ENCODE measurements at regions not wholly inside any gene's neighbourhood (a gene's known extent, or its start where the extent isn't known, plus 50 kb on each side); places are given as distances from the start of the nearest gene placed in this dataset.

- no peaks in the 10 kb centered on the region for H3K27me3 ChIP-seq (ENCODE audit: control insufficient read depth in 2 of 2, insufficient read depth in 1 of 2, low read length in 1 of 2)
- no peak overlapping the region for H3K27ac ChIP-seq (ENCODE audit: low read depth in 1 of 2, low read length in 1 of 2)
- DNase-seq (ENCODE audit: low read depth in 6 of 9, low spot score in 9 of 9), result no peak
- H3K9me3 ChIP-seq (ENCODE audit: control insufficient read depth in 2 of 2, insufficient read depth in 1 of 2, low read length in 1 of 2), result no peaks in the 10 kb centered on the region
- H3K36me3 ChIP-seq (ENCODE audit: control insufficient read depth in 2 of 2, insufficient read depth in 2 of 2, low read length in 1 of 2), result no peaks in the 10 kb centered on the region
- peaks cover 17 to 44% of the 10 kb centered on the region in 2 donors for H3K4me1 ChIP-seq (ENCODE audit: control insufficient read depth in 2 of 2, insufficient read depth in 2 of 2, low read length in 2 of 2)
- 95% methylated on average over 6 of the region's 6 CpGs for WGBS
- no peak overlapping the region for H3K4me3 ChIP-seq (ENCODE audit: low read length in 2 of 2)
These were observed 138.5 kb upstream of the LGALSL start for GRCh38 chr2:64315291-64315960.

- Histone ChIP-seq H3K27ac (ENCODE audit: low read depth in 1 of 2, low read length in 1 of 2) (peak overlapping the region in 1 of 2 donors; percentile 70), H3K4me1 (ENCODE audit: control insufficient read depth in 2 of 2, insufficient read depth in 2 of 2, low read length in 2 of 2) (peaks cover 17 to 26% of the 10 kb centered on the region in 2 donors), H3K4me3 (ENCODE audit: low read length in 2 of 2) (no peak overlapping the region), H3K36me3 (ENCODE audit: control insufficient read depth in 2 of 2, insufficient read depth in 2 of 2, low read length in 1 of 2) (no peaks in the 10 kb centered on the region), H3K27me3 (ENCODE audit: control insufficient read depth in 2 of 2, insufficient read depth in 1 of 2, low read length in 1 of 2) (no peaks in the 10 kb centered on the region), H3K9me3 (ENCODE audit: control insufficient read depth in 2 of 2, insufficient read depth in 1 of 2, low read length in 1 of 2) (no peaks in the 10 kb centered on the region)
- peak in 3 of 9 donors; percentile 32 to 66 (median 34) for DNase-seq (ENCODE audit: low read depth in 6 of 9, low spot score in 9 of 9)
- WGBS, result 98% methylated on average over 2 of the region's 2 CpGs
These were observed 136.1 kb upstream of the LGALSL start for GRCh38 chr2:64317707-64318475.

- no peaks in the 10 kb centered on the region for H3K9me3 ChIP-seq (ENCODE audit: control insufficient read depth in 2 of 2, insufficient read depth in 1 of 2, low read length in 1 of 2)
- H3K36me3 ChIP-seq (ENCODE audit: control insufficient read depth in 2 of 2, insufficient read depth in 2 of 2, low read length in 1 of 2), result no peaks in the 10 kb centered on the region
- no peak for DNase-seq (ENCODE audit: low read depth in 6 of 9, low spot score in 9 of 9)
- no peak overlapping the region for H3K4me3 ChIP-seq (ENCODE audit: low read length in 2 of 2)
- no peaks in the 10 kb centered on the region for H3K27me3 ChIP-seq (ENCODE audit: control insufficient read depth in 2 of 2, insufficient read depth in 1 of 2, low read length in 1 of 2)
- 98% methylated on average over 1 of the region's 1 CpG for WGBS
- H3K27ac ChIP-seq (ENCODE audit: low read depth in 1 of 2, low read length in 1 of 2), result no peak overlapping the region
- H3K4me1 ChIP-seq (ENCODE audit: control insufficient read depth in 2 of 2, insufficient read depth in 2 of 2, low read length in 2 of 2), result peaks cover 17 to 24% of the 10 kb centered on the region in 2 donors
These were observed 135.6 kb upstream of the LGALSL start for GRCh38 chr2:64318476-64318748.

GRCh38 chr2:64319896-64320295, 134.1 kb upstream of the LGALSL start:
- no peak for DNase-seq (ENCODE audit: low read depth in 6 of 9, low spot score in 9 of 9)
- Histone ChIP-seq H3K36me3 (ENCODE audit: control insufficient read depth in 2 of 2, insufficient read depth in 2 of 2, low read length in 1 of 2) (no peaks in the 10 kb centered on the region), H3K27ac (ENCODE audit: low read depth in 1 of 2, low read length in 1 of 2) (no peak overlapping the region), H3K9me3 (ENCODE audit: control insufficient read depth in 2 of 2, insufficient read depth in 1 of 2, low read length in 1 of 2) (no peaks in the 10 kb centered on the region), H3K4me1 (ENCODE audit: control insufficient read depth in 2 of 2, insufficient read depth in 2 of 2, low read length in 2 of 2) (peaks cover 20 to 23% of the 10 kb centered on the region in 2 donors), H3K4me3 (ENCODE audit: low read length in 2 of 2) (no peak overlapping the region), H3K27me3 (ENCODE audit: control insufficient read depth in 2 of 2, insufficient read depth in 1 of 2, low read length in 1 of 2) (no peaks in the 10 kb centered on the region)
- 75% methylated on average over 3 of the region's 3 CpGs for WGBS

GRCh38 chr2:64322433-64322832, 131.5 kb upstream of the LGALSL start:
- peaks cover 22 to 34% of the 10 kb centered on the region in 2 donors for H3K4me1 ChIP-seq (ENCODE audit: control insufficient read depth in 2 of 2, insufficient read depth in 2 of 2, low read length in 2 of 2)
- no peak overlapping the region for H3K4me3 ChIP-seq (ENCODE audit: low read length in 2 of 2)
- H3K36me3 ChIP-seq (ENCODE audit: control insufficient read depth in 2 of 2, insufficient read depth in 2 of 2, low read length in 1 of 2), result no peaks in the 10 kb centered on the region
- WGBS, result 88% methylated on average over 5 of the region's 5 CpGs
- no peak for DNase-seq (ENCODE audit: low read depth in 6 of 9, low spot score in 9 of 9)
- H3K27ac ChIP-seq (ENCODE audit: low read depth in 1 of 2, low read length in 1 of 2), result no peak overlapping the region
- H3K9me3 ChIP-seq (ENCODE audit: control insufficient read depth in 2 of 2, insufficient read depth in 1 of 2, low read length in 1 of 2), result no peaks in the 10 kb centered on the region
- H3K27me3 ChIP-seq (ENCODE audit: control insufficient read depth in 2 of 2, insufficient read depth in 1 of 2, low read length in 1 of 2), result no peaks in the 10 kb centered on the region

GRCh38 chr2:64323197-64323596, 130.8 kb upstream of the LGALSL start:
- no peaks in the 10 kb centered on the region for H3K27me3 ChIP-seq (ENCODE audit: control insufficient read depth in 2 of 2, insufficient read depth in 1 of 2, low read length in 1 of 2)
- H3K4me3 ChIP-seq (ENCODE audit: low read length in 2 of 2), result no peak overlapping the region
- H3K36me3 ChIP-seq (ENCODE audit: control insufficient read depth in 2 of 2, insufficient read depth in 2 of 2, low read length in 1 of 2), result no peaks in the 10 kb centered on the region
- 77% methylated on average over 5 of the region's 5 CpGs for WGBS
- H3K27ac ChIP-seq (ENCODE audit: low read depth in 1 of 2, low read length in 1 of 2), result no peak overlapping the region
- no peaks in the 10 kb centered on the region for H3K9me3 ChIP-seq (ENCODE audit: control insufficient read depth in 2 of 2, insufficient read depth in 1 of 2, low read length in 1 of 2)
- H3K4me1 ChIP-seq (ENCODE audit: control insufficient read depth in 2 of 2, insufficient read depth in 2 of 2, low read length in 2 of 2), result peaks cover 24 to 33% of the 10 kb centered on the region in 2 donors
- no peak for DNase-seq (ENCODE audit: low read depth in 6 of 9, low spot score in 9 of 9)

- Histone ChIP-seq H3K4me3 (ENCODE audit: low read length in 2 of 2) (no peak overlapping the region), H3K9me3 (ENCODE audit: control insufficient read depth in 2 of 2, insufficient read depth in 1 of 2, low read length in 1 of 2) (no peaks in the 10 kb centered on the region), H3K27ac (ENCODE audit: low read depth in 1 of 2, low read length in 1 of 2) (no peak overlapping the region), H3K4me1 (ENCODE audit: control insufficient read depth in 2 of 2, insufficient read depth in 2 of 2, low read length in 2 of 2) (peaks cover 20 to 31% of the 10 kb centered on the region in 2 donors), H3K36me3 (ENCODE audit: control insufficient read depth in 2 of 2, insufficient read depth in 2 of 2, low read length in 1 of 2) (no peaks in the 10 kb centered on the region), H3K27me3 (ENCODE audit: control insufficient read depth in 2 of 2, insufficient read depth in 1 of 2, low read length in 1 of 2) (no peaks in the 10 kb centered on the region)
- DNase-seq (ENCODE audit: low read depth in 6 of 9, low spot score in 9 of 9), result no peak
- 97% methylated on average over 10 of the region's 10 CpGs for WGBS
These were observed 129.1 kb upstream of the LGALSL start for GRCh38 chr2:64324746-64325410.

GRCh38 chr2:64325477-64325851, 128.5 kb upstream of the LGALSL start:
- H3K4me3 ChIP-seq (ENCODE audit: low read length in 2 of 2), result no peak overlapping the region
- no peak for DNase-seq (ENCODE audit: low read depth in 6 of 9, low spot score in 9 of 9)
- H3K27ac ChIP-seq (ENCODE audit: low read depth in 1 of 2, low read length in 1 of 2), result peak overlapping the region in 1 of 2 donors; percentile 67
- peaks cover 20 to 33% of the 10 kb centered on the region in 2 donors for H3K4me1 ChIP-seq (ENCODE audit: control insufficient read depth in 2 of 2, insufficient read depth in 2 of 2, low read length in 2 of 2)
- no peaks in the 10 kb centered on the region for H3K27me3 ChIP-seq (ENCODE audit: control insufficient read depth in 2 of 2, insufficient read depth in 1 of 2, low read length in 1 of 2)
- H3K9me3 ChIP-seq (ENCODE audit: control insufficient read depth in 2 of 2, insufficient read depth in 1 of 2, low read length in 1 of 2), result no peaks in the 10 kb centered on the region
- H3K36me3 ChIP-seq (ENCODE audit: control insufficient read depth in 2 of 2, insufficient read depth in 2 of 2, low read length in 1 of 2), result no peaks in the 10 kb centered on the region

GRCh38 chr2:64325852-64326577, 127.9 kb upstream of the LGALSL start:
- Histone ChIP-seq H3K9me3 (ENCODE audit: control insufficient read depth in 2 of 2, insufficient read depth in 1 of 2, low read length in 1 of 2) (no peaks in the 10 kb centered on the region), H3K27ac (ENCODE audit: low read depth in 1 of 2, low read length in 1 of 2) (peak overlapping the region in 1 of 2 donors; percentile 74), H3K36me3 (ENCODE audit: control insufficient read depth in 2 of 2, insufficient read depth in 2 of 2, low read length in 1 of 2) (no peaks in the 10 kb centered on the region), H3K4me3 (ENCODE audit: low read length in 2 of 2) (no peak overlapping the region), H3K27me3 (ENCODE audit: control insufficient read depth in 2 of 2, insufficient read depth in 1 of 2, low read length in 1 of 2) (no peaks in the 10 kb centered on the region), H3K4me1 (ENCODE audit: control insufficient read depth in 2 of 2, insufficient read depth in 2 of 2, low read length in 2 of 2) (peaks cover 20 to 37% of the 10 kb centered on the region in 2 donors)
- 82% methylated on average over 8 of the region's 8 CpGs for WGBS
- DNase-seq (ENCODE audit: low read depth in 6 of 9, low spot score in 9 of 9), result peak in 6 of 9 donors; percentile 32 to 77 (median 52)
